ENCODE measurements at regions not wholly inside any gene's neighbourhood (a gene's known extent, or its start where the extent isn't known, plus 50 kb on each side); places are given as distances from the start of the nearest gene placed in this dataset.

- Histone ChIP-seq H3K9me3 (ENCODE audit: low read length) (no peaks in the 10 kb centered on the region), H3F3A (ENCODE audit: insufficient read depth, low read length, poor library complexity, severe bottlenecking) (no peaks in the 10 kb centered on the region), H3K4me2 (ENCODE audit: low read length) (no peak overlapping the region), H3K36me3 (ENCODE audit: insufficient read depth, low read length) (no peaks in the 10 kb centered on the region), H3K27ac (ENCODE audit: low read length) (no peak overlapping the region), H2AFZ (ENCODE audit: low read depth, low read length) (no peak overlapping the region), H4K20me1 (ENCODE audit: insufficient read depth) (no peaks in the 10 kb centered on the region), H3K9ac (ENCODE audit: low read length) (no peak overlapping the region), H3K27me3 (ENCODE audit: insufficient read depth, low read depth, low read length) (no peaks in the 10 kb centered on the region), H3K4me3 (ENCODE audit: low read length) (no peak overlapping the region), H3K9me2 (ENCODE audit: insufficient read depth, low read length) (no peaks in the 10 kb centered on the region), H3K79me2 (replicated peaks; ENCODE audit: insufficient read depth, low read length) (no peaks in the 10 kb centered on the region)
- TF ChIP-seq EZH2 (IDR thresholded peaks at IDR 0.05; ENCODE audit: borderline replicate concordance, insufficient read depth, low read length, poor library complexity, severe bottlenecking) (no peak), MXI1 (conservative IDR thresholded peaks at IDR 0.05; ENCODE audit: poor library complexity, severe bottlenecking) (no peak), TAF1 (IDR thresholded peaks at IDR 0.05; ENCODE audit: low read depth) (no peak)
- TF ChIP-seq, protein P1, sequence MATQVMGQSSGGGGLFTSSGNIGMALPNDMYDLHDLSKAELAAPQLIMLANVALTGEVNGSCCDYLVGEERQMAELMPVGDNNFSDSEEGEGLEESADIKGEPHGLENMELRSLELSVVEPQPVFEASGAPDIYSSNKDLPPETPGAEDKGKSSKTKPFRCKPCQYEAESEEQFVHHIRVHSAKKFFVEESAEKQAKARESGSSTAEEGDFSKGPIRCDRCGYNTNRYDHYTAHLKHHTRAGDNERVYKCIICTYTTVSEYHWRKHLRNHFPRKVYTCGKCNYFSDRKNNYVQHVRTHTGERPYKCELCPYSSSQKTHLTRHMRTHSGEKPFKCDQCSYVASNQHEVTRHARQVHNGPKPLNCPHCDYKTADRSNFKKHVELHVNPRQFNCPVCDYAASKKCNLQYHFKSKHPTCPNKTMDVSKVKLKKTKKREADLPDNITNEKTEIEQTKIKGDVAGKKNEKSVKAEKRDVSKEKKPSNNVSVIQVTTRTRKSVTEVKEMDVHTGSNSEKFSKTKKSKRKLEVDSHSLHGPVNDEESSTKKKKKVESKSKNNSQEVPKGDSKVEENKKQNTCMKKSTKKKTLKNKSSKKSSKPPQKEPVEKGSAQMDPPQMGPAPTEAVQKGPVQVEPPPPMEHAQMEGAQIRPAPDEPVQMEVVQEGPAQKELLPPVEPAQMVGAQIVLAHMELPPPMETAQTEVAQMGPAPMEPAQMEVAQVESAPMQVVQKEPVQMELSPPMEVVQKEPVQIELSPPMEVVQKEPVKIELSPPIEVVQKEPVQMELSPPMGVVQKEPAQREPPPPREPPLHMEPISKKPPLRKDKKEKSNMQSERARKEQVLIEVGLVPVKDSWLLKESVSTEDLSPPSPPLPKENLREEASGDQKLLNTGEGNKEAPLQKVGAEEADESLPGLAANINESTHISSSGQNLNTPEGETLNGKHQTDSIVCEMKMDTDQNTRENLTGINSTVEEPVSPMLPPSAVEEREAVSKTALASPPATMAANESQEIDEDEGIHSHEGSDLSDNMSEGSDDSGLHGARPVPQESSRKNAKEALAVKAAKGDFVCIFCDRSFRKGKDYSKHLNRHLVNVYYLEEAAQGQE (IDR thresholded peaks at IDR 0.05; ENCODE audit: borderline replicate concordance) = no peak
These were observed 1090.5 kb downstream of the VRK1 start for GRCh38 chr14:97887690-97888089.

GRCh38 chr14:97888331-97888730 lies 1091.1 kb downstream of the VRK1 start:
- Histone ChIP-seq H3K36me3 (ENCODE audit: insufficient read depth, low read length) (no peaks in the 10 kb centered on the region), H3K4me2 (ENCODE audit: low read length) (no peak overlapping the region), H3F3A (ENCODE audit: insufficient read depth, low read length, poor library complexity, severe bottlenecking) (no peaks in the 10 kb centered on the region), H3K27me3 (ENCODE audit: insufficient read depth, low read depth, low read length) (no peaks in the 10 kb centered on the region), H3K4me3 (ENCODE audit: low read length) (no peak overlapping the region), H3K79me2 (replicated peaks; ENCODE audit: insufficient read depth, low read length) (no peaks in the 10 kb centered on the region), H3K9ac (ENCODE audit: low read length) (no peak overlapping the region), H2AFZ (ENCODE audit: low read depth, low read length) (no peak overlapping the region), H3K9me2 (ENCODE audit: insufficient read depth, low read length) (no peaks in the 10 kb centered on the region), H3K9me3 (ENCODE audit: low read length) (no peaks in the 10 kb centered on the region), H3K27ac (ENCODE audit: low read length) (no peak overlapping the region), H4K20me1 (ENCODE audit: insufficient read depth) (no peaks in the 10 kb centered on the region)
- TF ChIP-seq EP300 (conservative IDR thresholded peaks at IDR 0.05; ENCODE audit: poor library complexity, severe bottlenecking) = no peak
- TF ChIP-seq TAF1 (IDR thresholded peaks at IDR 0.05; ENCODE audit: low read depth) = no peak
- TF ChIP-seq SMC3 (conservative IDR thresholded peaks at IDR 0.05; ENCODE audit: poor library complexity) = no peak
- no peak for TF ChIP-seq RAD21 (conservative IDR thresholded peaks at IDR 0.05)
- TF ChIP-seq EZH2 (IDR thresholded peaks at IDR 0.05; ENCODE audit: borderline replicate concordance, insufficient read depth, low read length, poor library complexity, severe bottlenecking) = no peak
- TF ChIP-seq, protein P1 (IDR thresholded peaks at IDR 0.05; ENCODE audit: borderline replicate concordance) = no peak
- TF ChIP-seq POLR2AphosphoS5 (IDR thresholded peaks at IDR 0.05) = no peak
- no peak for TF ChIP-seq MXI1 (conservative IDR thresholded peaks at IDR 0.05; ENCODE audit: poor library complexity, severe bottlenecking)
- TF ChIP-seq CTCF (IDR thresholded peaks at IDR 0.05; ENCODE audit: poor library complexity, severe bottlenecking) = no peak

All from neural cell (in vitro differentiated cells).